COLO829 (cell line): ENCODE measurements at regions not wholly inside any gene's neighbourhood (a gene's known extent, or its start where the extent isn't known, plus 50 kb on each side); places are given as distances from the start of the nearest gene placed in this dataset.
"Not testable (repeated sequence)": the region's sequence is repeated elsewhere in the genome, so short reads cannot be mapped to it uniquely, and the experiment has no call there.

Source experiments
- DNase-seq: peaks from one replicate; pipeline ENCODE4 v3.0.0; 2012; ENCODE audit warnings: low spot score

DNA sequence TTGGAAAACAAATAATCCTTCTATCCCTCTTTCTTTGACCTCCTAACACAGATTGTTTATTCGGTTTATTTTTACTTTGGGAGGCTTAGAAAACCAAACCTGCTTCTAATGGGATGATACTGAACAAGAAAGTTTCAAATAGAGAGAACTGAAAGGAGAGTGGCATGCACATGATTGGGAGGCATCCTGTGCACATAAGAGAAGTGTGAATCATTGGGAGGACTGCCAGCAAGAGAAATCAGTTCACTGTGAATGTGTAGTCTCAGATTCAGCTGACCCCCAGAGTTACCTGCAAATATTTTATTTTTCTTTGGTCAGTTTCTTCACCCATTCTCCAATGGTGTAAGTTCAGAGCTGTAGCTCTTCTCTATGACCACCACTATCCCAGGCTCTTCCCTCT, 1363.2 kb upstream of the ACVR2A start:
- peak; percentile 8 for DNase-seq

DNA sequence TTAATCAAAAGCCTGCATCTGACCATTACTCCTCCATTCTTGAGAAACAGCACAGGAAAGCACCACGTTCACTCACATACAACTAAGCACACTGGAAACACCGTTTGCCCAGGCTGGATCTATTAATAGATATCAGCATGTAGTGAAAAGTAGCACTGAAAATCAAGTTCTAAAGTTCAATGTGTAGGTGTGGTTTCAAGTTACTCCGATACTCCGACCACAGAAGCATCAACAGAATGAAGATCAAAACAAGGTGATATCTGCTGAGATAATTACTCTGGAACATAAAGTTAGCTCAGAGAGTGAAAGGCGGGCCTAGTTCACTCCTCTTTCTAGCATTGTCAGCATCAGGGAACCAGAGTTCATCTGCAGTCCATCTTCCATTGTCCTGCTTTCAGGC, 1367.4 kb upstream of the ACVR2A start:
- no peak for DNase-seq

DNA sequence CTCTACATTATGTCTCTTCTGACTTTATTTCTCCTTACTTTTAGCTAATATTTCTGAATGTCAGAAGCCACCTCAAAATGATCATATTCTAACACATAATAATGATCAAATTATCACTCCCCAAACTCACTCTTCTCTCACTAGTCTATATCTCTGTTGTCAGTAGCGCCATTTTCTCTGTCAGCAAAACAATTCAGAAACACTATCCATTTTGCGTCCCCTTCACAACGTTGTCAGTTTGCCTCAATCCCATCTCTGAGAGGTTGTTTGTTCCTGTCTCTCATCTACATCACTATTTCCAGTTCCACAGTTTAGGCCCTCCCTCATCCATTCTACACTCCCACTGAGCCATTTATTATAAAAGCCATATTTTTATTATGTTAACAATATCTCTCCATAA, 1376.3 kb upstream of the ACVR2A start:
- DNase-seq, result no peak

DNA sequence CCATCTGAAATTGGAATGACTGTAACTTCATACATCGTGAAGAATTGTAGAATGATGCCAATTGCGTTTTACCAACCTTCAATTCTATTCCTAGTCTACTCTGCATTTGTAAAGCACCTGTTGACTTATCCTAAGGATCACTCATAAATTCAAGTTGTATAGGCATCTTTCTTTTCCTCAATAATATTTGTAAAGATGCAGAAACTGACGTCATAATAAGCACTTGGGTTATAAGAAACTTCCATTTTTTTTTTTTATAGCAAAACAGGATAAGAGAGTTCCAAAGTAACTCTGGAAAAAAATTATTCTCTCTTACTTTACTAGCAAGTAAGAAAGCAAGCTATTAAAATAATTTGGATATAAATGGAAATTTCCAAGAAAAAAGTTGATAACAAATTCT, 1377.4 kb upstream of the ACVR2A start:
- DNase-seq, result no peak

DNA sequence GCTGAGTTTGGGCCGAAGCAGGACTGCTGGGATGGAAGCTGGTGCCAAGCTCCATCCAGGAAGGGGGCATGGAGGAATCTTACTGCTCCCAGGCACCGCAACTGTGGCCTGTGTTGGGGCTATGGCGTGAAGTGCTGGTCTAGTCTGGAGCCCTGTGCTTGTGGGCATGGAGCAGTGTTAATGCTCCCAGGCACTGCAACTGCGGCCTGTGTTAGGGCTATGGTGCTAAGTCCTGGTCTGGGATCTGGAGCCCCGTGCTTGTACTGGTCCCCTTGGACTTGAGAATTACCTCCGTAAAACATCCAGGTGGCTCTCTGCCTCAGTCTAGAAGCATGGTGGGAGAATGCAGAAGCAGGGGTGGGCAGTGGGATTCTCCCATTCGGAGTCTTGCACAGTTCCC, 1379.4 kb upstream of the ACVR2A start:
- DNase-seq, result no peak

DNA sequence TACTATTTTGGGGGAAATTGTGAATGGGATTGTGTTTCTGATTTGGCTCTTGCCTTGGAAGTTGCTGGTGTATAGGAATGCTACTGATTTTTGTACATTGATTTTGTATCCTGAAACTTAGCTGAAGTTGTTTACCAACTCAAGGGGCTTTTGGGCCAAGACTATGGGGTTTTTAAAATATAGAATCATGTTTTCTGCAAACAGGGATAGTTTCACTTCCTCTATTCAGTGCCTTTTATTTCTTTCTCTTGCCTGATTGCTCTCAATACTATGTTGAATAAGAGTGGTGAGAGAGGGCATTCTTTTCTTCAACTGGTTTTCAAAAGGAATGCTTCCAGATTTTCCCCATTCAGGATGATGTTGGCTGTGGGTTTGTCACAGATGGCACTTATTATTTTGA, 1383.8 kb upstream of the ACVR2A start:
- no peak for DNase-seq

DNA sequence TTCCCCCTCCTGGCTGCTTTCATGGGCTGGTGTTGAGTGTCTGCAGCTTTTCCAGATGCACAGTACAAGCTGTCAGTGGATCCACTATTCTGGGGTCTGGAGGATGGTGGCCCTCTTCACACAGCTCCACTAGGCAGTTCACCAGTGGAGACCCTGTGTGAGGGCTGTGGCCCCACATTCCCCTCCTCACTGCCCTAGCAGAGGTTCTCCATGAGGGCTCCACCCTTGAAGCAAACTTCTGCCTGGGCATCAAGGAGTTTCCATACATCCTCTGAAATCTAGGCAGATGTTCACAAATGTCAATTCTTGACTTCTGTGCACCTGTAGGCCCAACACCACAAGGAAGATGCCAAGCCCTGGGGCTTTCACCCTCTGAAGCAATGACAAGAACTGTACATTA, 1386.2 kb upstream of the ACVR2A start:
- DNase-seq, result no peak

DNA sequence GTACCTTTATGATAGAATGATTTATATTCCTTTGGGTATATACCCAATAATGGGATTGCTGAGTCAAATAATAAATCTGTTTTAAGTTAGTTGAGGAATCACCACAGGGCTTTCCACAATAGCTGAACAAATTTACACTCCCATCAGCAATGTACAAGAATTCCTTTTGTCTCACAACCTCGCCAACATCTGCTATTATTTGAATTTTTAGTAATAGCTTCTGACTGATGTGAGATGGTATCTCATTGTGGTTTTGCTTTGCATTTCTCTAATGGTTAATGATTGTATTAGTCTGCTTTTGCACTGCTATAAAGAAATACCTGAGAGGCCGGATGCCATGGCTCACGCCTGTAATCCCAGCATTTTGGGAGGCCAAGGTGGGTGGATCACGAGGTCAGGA, 1387.6 kb upstream of the ACVR2A start:
- DNase-seq, result no peak

DNA sequence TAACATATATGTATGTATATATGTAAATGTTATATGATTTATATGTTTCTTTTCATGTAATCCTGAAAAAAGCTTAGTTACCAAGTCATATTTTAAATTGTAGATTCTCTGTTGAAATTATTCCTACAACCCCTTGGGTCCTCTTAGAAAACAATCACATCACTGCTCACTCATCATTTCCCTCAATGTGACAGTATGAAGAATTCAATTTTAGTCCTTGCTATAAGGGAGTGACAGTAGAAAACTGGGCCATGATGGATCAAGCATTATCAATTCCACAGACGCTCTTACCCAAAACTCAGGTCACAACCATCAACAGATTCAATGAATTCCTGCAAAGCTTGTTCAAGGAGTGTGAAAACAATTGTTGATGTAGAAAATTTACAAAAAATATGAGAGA, 1389.5 kb upstream of the ACVR2A start:
- DNase-seq, result no peak

DNA sequence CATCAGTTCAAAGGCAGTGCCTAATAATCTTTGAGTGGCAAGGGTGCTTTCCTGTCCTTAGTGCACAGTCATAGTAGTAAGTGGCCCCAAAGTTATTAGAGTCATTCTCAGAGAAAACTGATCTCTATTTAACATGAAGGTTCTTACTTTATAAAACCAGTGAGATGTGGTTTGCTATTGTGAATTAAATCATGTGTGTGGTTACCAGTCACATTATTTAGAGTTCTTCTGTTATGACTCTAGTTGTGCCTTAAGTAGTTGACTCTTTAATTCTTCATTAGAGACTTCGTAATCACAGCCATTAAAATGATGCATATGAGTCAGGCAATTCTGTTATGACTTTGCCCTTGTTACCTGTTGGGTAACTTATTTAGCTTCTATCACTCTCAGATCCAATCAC, 1392.9 kb upstream of the ACVR2A start:
- no peak for DNase-seq

DNA sequence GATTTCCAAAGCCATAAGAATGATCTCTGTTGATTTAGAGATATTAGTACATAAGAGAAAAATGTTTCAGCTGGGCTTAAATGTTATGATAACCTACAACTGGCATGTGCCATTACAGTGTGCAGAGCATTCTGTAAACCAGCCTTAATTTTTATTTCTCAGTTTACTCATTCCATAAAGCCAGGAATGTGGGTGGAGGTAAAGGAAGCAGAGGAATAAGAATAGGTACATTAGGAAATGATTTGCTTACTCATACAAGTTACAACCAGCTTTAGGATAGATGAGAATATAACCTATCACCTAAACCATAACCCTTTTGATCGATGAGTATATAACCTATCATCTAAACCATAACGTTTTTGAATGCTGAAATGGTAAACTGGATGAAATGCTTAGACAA, 1394.7 kb upstream of the ACVR2A start:
- DNase-seq, result no peak

DNA sequence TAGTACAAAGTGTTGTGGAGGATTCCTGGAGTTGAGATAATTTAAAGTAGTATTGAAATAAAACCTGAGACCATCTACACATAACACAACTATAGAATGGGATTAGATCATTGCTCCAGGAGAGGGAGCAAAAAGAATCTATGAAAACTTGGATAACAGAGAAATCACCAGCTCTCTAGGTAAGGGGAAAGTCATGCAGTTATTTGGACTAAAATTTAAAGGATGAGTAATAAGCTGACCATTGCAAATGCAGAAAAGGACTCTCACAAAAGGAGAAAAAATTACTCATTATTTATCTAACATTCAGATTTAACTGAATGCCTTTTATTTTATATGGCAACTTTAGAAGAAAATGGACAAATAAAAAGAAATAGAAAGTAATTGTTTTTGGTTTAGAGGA, 1399.8 kb upstream of the ACVR2A start:
- no peak for DNase-seq

DNA sequence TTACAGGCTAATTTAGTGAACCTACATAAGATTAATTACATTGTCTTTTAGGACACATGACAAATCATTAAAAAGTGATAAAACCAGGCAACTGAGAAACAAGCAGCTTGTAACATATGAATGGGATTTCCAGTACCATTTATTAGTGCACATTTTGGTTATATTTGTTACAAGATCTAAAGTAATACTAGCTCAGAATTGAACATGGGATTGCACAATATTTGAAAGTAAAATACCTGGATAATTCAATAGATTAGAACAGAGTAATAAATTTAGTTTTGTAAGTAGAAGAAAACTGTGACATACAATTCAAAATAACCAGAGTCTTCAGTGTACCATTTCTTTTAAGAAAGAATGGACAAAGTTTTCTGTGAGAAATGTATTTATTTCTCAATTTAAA, 1400.7 kb upstream of the ACVR2A start:
- DNase-seq, result no peak

DNA sequence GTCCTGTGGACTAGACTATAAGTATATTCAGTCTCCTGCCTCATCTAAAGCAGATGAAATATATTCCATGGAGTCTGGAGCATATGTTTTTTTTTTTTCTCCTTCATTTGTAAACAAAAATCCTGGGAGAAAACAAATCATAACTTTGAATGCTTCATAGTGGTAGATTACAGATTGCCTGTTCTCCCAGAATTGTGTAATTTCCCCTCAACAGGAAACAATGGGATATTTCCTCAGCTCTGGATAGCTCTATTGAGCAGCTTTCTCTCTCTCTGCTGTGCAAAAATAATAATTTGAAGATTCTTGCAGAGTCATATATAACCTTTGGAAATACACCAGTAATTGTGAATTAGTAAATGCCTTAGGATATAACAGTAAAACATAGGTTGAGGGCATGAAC, 1406.6 kb upstream of the ACVR2A start:
- DNase-seq, result no peak

DNA sequence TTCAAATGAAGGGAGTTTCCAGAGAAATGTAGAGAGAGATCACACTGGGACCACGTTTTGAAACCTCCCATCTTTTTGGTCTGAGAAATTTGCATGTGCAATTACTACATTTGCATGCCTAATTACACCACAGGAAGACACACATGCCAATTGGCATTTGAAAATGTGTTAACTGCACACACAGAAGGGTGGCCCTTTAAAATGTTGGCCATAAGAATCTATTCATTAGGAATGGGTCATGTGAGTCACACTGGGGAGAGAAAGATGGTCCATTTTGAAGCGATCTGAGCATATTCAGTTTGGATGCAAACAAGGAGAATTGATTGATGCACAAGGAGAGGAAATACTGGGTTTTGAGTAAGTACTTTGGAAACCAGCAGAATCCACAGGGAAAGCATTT, 1407.1 kb upstream of the ACVR2A start:
- DNase-seq, result no peak

DNA sequence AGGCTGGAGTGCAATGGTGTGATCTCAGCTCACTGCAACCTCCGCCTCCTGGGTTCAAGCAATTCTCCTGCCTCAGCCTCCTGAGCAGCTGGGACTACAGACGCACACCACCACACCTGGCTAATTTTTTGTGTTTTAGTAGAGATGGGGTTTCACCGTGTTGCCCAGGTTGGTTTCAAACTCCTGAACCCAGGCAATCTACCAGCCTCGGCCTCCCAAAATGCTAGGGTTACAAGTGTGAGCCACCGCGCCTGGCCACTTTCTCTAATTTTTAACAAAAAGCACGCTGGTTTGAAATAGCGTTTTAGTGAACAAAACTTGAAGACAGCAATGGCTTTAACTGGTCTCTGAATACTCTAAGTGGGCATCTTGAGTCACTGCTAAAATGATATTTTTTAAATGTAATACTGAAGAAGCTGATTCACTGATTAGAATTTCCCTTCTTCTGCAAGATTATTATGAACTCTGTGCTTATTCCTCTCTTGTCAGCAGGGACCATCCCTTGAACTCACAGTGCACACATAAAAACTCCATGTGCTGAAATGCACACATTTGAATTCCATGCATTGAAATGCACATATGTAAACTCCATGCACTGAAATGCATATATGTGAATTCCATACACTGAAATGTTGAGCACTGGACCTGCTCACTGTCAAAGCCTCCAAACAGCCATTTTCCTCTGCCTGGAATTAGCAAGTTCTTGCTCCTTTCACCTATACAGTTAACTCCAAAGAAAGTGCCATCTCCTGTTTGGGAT, 1411.5 kb upstream of the ACVR2A start:
- DNase-seq, result no peak

DNA sequence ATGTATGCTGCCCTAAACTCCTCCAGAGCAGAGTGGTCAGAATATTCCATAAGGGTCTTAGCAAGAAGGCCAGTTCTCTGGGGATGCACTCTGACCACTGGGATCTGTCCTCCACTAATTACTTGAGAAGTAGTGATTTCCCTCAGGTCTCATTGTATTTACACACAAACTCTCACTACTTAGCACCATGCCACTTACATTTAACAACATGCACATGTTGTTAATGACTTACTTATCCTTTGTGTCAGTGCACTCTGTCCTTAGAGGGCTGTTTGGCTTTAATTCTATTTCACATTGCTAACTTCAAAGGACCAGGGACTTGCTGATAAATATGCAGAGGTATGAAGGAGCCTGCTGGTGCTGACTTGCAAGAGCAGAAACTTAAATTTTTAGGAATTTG, 1415.5 kb upstream of the ACVR2A start:
- DNase-seq, result no peak

DNA sequence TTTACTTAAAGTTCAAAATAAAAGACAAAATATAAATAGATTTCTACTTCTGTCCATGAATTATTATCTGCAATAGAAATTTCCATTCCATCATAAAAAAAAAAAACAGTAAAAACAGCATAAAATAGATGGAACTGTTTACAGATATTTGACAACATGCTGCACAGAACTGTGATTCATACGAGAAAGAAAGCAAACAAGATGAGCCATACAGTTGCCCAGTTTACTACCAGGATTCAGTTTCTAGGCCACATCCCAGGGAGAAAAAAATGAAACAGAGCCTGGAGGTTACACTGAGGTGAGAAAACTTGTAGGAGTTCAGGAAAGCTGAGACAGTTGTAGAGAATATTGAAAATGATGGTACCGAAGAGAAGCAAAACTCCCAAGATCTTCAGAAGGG, 1426.9 kb upstream of the ACVR2A start:
- no peak for DNase-seq

DNA sequence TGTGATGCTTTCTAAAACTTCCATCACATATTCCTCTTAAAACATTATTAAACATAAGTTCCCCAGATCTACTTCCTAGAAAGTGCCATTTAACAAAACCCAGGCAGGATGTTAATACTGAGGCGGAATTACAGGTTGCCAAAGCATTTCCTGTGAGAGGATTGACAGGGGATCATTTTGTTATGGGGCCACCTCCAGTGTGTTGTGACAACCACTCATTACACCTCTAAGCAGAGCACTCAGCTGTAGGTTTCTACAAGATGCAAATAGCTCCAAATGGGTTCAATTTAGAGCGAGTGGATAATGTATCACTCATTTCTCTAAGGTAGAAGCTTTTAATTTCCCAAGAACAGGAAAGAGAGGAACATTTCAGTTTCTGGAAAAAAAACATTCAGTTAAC, 1429.5 kb upstream of the ACVR2A start:
- no peak for DNase-seq

DNA sequence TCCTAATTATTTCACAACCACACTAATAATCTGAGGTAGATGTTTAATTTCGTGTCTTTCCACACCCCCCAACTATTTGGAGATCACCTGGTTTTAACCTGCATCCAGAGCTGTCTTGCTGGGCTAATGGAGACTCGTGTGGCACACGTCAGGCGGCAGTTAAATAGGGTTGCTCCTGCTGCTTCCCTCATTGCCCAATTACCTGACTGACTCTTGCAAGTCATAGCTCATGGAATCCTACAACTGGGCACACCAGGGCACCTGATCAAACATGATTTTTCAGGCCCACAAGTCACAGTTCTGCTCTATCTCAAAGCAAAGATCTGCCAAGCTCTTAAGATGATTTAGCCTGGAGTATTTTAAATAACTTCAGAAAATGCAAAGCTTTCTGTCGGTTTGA, 1430.4 kb upstream of the ACVR2A start:
- DNase-seq, result no peak

DNA sequence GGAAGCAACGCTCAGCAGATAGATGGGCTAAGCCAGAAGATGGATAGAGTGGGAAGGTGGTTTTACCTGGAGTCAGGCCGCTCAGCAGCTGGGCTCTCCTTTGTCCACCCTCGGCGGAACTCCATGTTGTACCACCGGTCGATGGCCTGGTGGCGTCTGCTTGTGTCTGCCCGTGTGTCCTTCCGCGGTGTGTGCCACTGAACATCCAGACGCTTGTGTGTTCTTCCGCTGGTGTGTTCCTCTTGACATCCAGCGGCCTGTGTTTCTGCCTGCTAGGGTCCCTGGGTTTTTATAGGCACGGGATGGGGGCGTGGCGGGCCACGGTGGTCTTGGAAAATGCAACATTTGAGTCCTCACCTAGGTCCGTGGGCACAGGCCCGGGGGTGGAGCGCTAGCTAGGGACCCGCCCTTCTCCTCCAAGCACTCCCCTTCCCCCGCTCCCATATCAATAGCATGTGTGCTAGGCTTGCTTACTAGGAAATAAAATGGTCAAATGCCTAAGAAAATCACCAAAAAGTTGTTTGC, 1431.7 kb upstream of the ACVR2A start:
- DNase-seq, result no peak

DNA sequence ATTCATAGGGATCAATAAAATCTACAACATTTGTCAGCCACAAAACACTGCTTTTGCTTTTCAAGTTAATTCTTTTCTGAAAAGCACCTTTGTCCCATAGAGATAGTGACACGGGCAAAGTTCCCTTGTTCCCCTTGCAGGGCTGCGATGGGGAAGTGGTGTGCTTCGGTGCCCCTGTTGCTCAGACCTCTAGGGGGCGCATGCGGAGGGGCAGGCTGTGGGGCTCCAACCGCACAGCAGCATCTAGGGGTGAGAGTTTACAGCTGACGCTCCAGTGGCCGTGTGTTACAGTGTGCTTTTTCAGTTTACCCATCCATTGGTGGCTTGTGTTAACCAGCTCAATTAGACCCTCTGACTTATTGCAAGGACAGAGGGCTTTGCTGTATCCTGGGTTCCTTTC, 1432.2 kb upstream of the ACVR2A start:
- DNase-seq, result no peak

DNA sequence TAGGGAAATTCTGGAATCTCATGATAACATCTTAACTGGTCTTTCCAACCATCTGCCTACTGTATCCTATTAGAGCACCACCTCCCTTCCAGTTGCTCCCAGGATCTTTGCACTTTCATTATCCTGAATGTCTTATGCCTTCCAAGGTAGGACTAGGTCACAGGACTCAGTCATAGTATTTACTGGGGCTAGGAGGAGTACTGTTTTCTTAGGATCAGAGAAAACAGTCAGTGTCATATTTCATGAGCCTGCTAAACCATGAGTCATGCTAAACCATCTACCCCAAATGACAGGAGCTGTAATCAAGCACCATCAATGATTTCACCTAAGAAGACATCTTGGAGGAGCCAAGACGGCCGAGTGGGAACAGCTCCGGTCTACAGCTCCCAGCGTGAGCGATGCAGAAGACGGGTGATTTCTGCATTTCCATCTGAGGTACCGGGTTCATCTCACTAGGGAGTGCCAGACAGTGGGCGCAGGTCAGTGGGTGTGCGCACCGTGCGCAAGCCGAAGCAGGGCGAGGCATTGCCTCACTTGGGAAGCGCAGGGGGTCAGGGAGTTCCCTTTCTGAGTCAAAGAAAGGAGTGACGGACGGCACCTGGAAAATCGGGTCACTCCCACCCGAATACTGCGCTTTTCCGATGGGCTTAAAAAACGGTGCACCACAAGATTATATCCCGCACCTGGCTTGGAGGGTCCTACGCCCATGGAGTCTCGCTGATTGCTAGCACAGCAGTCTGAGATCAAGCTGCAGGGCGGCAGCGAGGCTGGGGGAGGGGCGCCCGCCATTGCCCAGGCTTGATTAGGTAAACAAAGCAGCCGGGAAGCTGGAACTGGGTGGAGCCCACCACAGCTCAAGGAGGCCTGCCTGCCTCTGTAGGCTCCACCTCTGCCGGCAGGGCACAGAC, 1439.2 kb upstream of the ACVR2A start:
- not testable (repeated sequence) for DNase-seq
